Neural cell (in vitro differentiated cells): ENCODE measurements at regions not wholly inside any gene's neighbourhood (a gene's known extent, or its start where the extent isn't known, plus 50 kb on each side); places are given as distances from the start of the nearest gene placed in this dataset.

ENCODE experiments used
- CTCF ChIP-seq: fragments of 450-650 bp; IDR thresholded peaks from 2 replicates; pipeline ENCODE4 v1.5.1; 2014; ENCODE audit warnings: antibody characterized with exemption, mild to moderate bottlenecking, moderate library complexity; ENCODE audit not compliant: poor library complexity, severe bottlenecking
- EZH2 ChIP-seq: fragments of 200-600, 300-800 bp; shearing (Covaris generic), sonication (generic); IDR thresholded peaks from 2 replicates; pipeline ENCODE4 v1.6.1; 2014; ENCODE audit warnings: antibody characterized with exemption, low read length, borderline replicate concordance, mild to moderate bottlenecking; ENCODE audit not compliant: insufficient read depth, poor library complexity, severe bottlenecking
- MXI1 ChIP-seq: fragments of 450-650 bp; conservative IDR thresholded peaks from 2 replicates; pipeline ENCODE4 v1.6.1; 2014; ENCODE audit warnings: antibody characterized with exemption, mild to moderate bottlenecking; ENCODE audit not compliant: poor library complexity, severe bottlenecking
- POLR2AphosphoS5 ChIP-seq: IDR thresholded peaks from 2 replicates; pipeline ENCODE4 v1.6.1; 2012
- RAD21 ChIP-seq: fragments of 450-650 bp; conservative IDR thresholded peaks from 2 replicates; pipeline ENCODE4 v1.6.1; 2014; ENCODE audit warnings: antibody characterized with exemption, mild to moderate bottlenecking, moderate library complexity
- SMC3 ChIP-seq: fragments of 450-650 bp; conservative IDR thresholded peaks from 2 replicates; pipeline ENCODE4 v1.6.1; 2014; ENCODE audit warnings: antibody characterized with exemption, mild to moderate bottlenecking, moderate library complexity; ENCODE audit not compliant: poor library complexity

GRCh38 chr12:34363050-34363673 lies 340.9 kb downstream of the ALG10 start:
- no peak for TF ChIP-seq CTCF
- no peak for TF ChIP-seq MXI1
- no peak for TF ChIP-seq EZH2
- TF ChIP-seq SMC3 = no peak
- no peak for TF ChIP-seq RAD21
- no peak for TF ChIP-seq POLR2AphosphoS5
